H9 (cell line): ENCODE measurements at regions not wholly inside any gene's neighbourhood (a gene's known extent, or its start where the extent isn't known, plus 50 kb on each side); places are given as distances from the start of the nearest gene placed in this dataset.

Source experiments
- DNase-seq: peaks from one replicate; pipeline ENCODE4 v3.0.0-alpha.2; 2017
- H2AFZ ChIP-seq: one replicate; pipeline ENCODE4 v1.6.1; 2013; ENCODE audit warnings: mild to moderate bottlenecking, low read length, control low read depth, moderate library complexity
- H2AK5ac ChIP-seq: 2 replicates; pipeline ENCODE4 v1.6.1; 2013; ENCODE audit warnings: low read length, control low read depth, mixed read lengths; ENCODE audit not compliant: insufficient read length
- H2BK120ac ChIP-seq: one replicate; pipeline ENCODE4 v1.6.1; 2013; ENCODE audit warnings: low read depth, mild to moderate bottlenecking, low read length, control low read depth, inconsistent platforms; ENCODE audit not compliant: poor library complexity, severe bottlenecking
- H2BK12ac ChIP-seq: 2 replicates; pipeline ENCODE4 v1.6.1; 2013; ENCODE audit warnings: low read length, control low read depth, mixed read lengths, low read depth; ENCODE audit not compliant: insufficient read length
- H2BK15ac ChIP-seq: 2 replicates; pipeline ENCODE4 v1.6.1; 2013; ENCODE audit warnings: low read depth, low read length, control low read depth
- H2BK20ac ChIP-seq: one replicate; pipeline ENCODE4 v1.6.1; 2013; ENCODE audit warnings: low read depth, mild to moderate bottlenecking, low read length, control low read depth, inconsistent platforms; ENCODE audit not compliant: poor library complexity, severe bottlenecking
- H2BK5ac ChIP-seq: 2 replicates; pipeline ENCODE4 v1.6.1; 2013; ENCODE audit warnings: low read length, control low read depth, mixed read lengths; ENCODE audit not compliant: insufficient read length
- H3K14ac ChIP-seq: 2 replicates; pipeline ENCODE4 v1.6.1; 2013; ENCODE audit warnings: low read length, control low read depth; ENCODE audit not compliant: insufficient read depth
- H3K18ac ChIP-seq: 2 replicates; pipeline ENCODE4 v1.6.1; 2013; ENCODE audit warnings: low read depth, mild to moderate bottlenecking, mixed read lengths, low read length, control low read depth; ENCODE audit not compliant: insufficient read length
- H3K23ac ChIP-seq: 2 replicates; pipeline ENCODE4 v1.6.1; 2013; ENCODE audit warnings: low read length, control low read depth, mixed read lengths, low read depth; ENCODE audit not compliant: insufficient read length
- H3K23me2 ChIP-seq: 2 replicates; pipeline ENCODE4 v1.6.1; 2013; ENCODE audit warnings: low read depth, mild to moderate bottlenecking, mixed read lengths, low read length, control low read depth; ENCODE audit not compliant: insufficient read length, poor library complexity, severe bottlenecking
- H3K27ac ChIP-seq: 2 replicates; pipeline ENCODE4 v1.5.1; 2013; ENCODE audit warnings: low read length, control low read depth, mixed read lengths, low read depth; ENCODE audit not compliant: insufficient read length
- H3K27me3 ChIP-seq: 2 replicates; pipeline ENCODE4 v1.6.1; 2013; ENCODE audit warnings: low read length, control low read depth, inconsistent platforms; ENCODE audit not compliant: insufficient read depth
- H3K4ac ChIP-seq: 2 replicates; pipeline ENCODE4 v1.6.1; 2013; ENCODE audit warnings: low read depth, mild to moderate bottlenecking, control low read depth, inconsistent platforms, low read length, moderate library complexity
- H3K4me1 ChIP-seq: 2 replicates; pipeline ENCODE4 v1.6.1; 2013; ENCODE audit warnings: low read length, control low read depth, inconsistent platforms; ENCODE audit not compliant: insufficient read depth
- H3K4me2 ChIP-seq: 2 replicates; pipeline ENCODE4 v1.6.1; 2013; ENCODE audit warnings: low read length, control low read depth, mixed read lengths; ENCODE audit not compliant: insufficient read length, insufficient read depth
- H3K56ac ChIP-seq: 2 replicates; pipeline ENCODE4 v1.6.1; 2013; ENCODE audit warnings: low read depth, mild to moderate bottlenecking, mixed read lengths, low read length, control low read depth; ENCODE audit not compliant: insufficient read length
- H3K79me1 ChIP-seq: 2 replicates; pipeline ENCODE4 v1.6.1; 2013; ENCODE audit warnings: low read depth, mild to moderate bottlenecking, moderate library complexity, low read length, control low read depth, inconsistent platforms; ENCODE audit not compliant: insufficient read depth, poor library complexity, severe bottlenecking
- H3K79me2 ChIP-seq: 2 replicates; pipeline ENCODE4 v1.6.1; 2013; ENCODE audit warnings: low read length, control low read depth, inconsistent platforms; ENCODE audit not compliant: insufficient read depth
- H3K9ac ChIP-seq: 2 replicates; pipeline ENCODE4 v1.6.1; 2013; ENCODE audit warnings: low read length, control low read depth, mixed read lengths; ENCODE audit not compliant: insufficient read length; ENCODE audit errors: extremely low read depth
- H3K9me3 ChIP-seq: one replicate; pipeline ENCODE4 v1.6.1; 2013; ENCODE audit warnings: low read depth, low read length, inconsistent platforms; ENCODE audit not compliant: control insufficient read depth
- H3T11ph ChIP-seq: one replicate; pipeline ENCODE4 v1.6.1; 2013; ENCODE audit warnings: mild to moderate bottlenecking, low read length, control low read depth, inconsistent platforms
- H4K20me1 ChIP-seq: one replicate; pipeline ENCODE4 v1.6.1; 2013; ENCODE audit not compliant: control insufficient read depth, insufficient read length, insufficient read depth
- H4K5ac ChIP-seq: 2 replicates; pipeline ENCODE4 v1.6.1; 2013; ENCODE audit warnings: low read depth, mild to moderate bottlenecking, mixed read lengths, low read length, control low read depth; ENCODE audit not compliant: insufficient read length
- H4K8ac ChIP-seq: replicated peaks from 2 replicates; pipeline ENCODE4 v1.6.1; 2013; ENCODE audit warnings: low read length, control low read depth, mixed read lengths, low read depth; ENCODE audit not compliant: insufficient read length
- H4K91ac ChIP-seq: 2 replicates; pipeline ENCODE4 v1.6.1; 2013; ENCODE audit warnings: low read depth, mild to moderate bottlenecking, moderate library complexity, mixed read lengths, low read length, control low read depth; ENCODE audit not compliant: insufficient read length
- H3K27ac Mint-ChIP-seq, 3 experiments: 2 replicates in 2 of 3; 3 replicates in 1 of 3; pipeline ENCODE4 v1.8.0; 2020 to 2021; ENCODE audit warnings: mixed read lengths in 3 of 3, mild to moderate bottlenecking in 1 of 3, moderate library complexity in 1 of 3
- H3K27me3 Mint-ChIP-seq: 2 replicates; pipeline ENCODE4 v1.8.0; 2021; ENCODE audit warnings: low read depth, mild to moderate bottlenecking, moderate library complexity, mixed read lengths
- H3K36me3 Mint-ChIP-seq, 3 experiments: 2 replicates in 2 of 3; 3 replicates in 1 of 3; pipeline ENCODE4 v1.8.0; 2020 to 2021; ENCODE audit warnings: low read depth in 3 of 3, mixed read lengths in 3 of 3; ENCODE audit not compliant: insufficient read depth in 1 of 3
- H3K4me1 Mint-ChIP-seq, 2 experiments: 2 replicates each; pipeline ENCODE4 v1.8.0; 2020; ENCODE audit warnings: mixed read lengths in 2 of 2
- H3K4me3 Mint-ChIP-seq, 2 experiments: 2 replicates in 1 of 2; 3 replicates in 1 of 2; pipeline ENCODE4 v1.8.0; 2020 to 2021; ENCODE audit warnings: mild to moderate bottlenecking in 2 of 2, mixed read lengths in 2 of 2, moderate library complexity in 1 of 2
- H3K9me3 Mint-ChIP-seq, 2 experiments: 2 replicates in 1 of 2; 3 replicates in 1 of 2; pipeline ENCODE4 v1.8.0; 2020; ENCODE audit warnings: mild to moderate bottlenecking in 2 of 2, mixed read lengths in 2 of 2, moderate library complexity in 1 of 2
- CTCF ChIP-seq: fragments of 200-600 bp; sonication (generic); conservative IDR thresholded peaks from 3 replicates; pipeline ENCODE4 v1.8.0; 2021; ENCODE audit warnings: antibody characterized with exemption, mild to moderate bottlenecking
- WGBS: extraction: QIAGEN DNeasy Blood & Tissue Kit; methylation state at CpG from one replicate; pipeline ENCODE4 v1.1.7; 2013; ENCODE audit warnings: missing lambda C conversion rate, low lambda C conversion rate, mixed read lengths; ENCODE audit not compliant: insufficient read length; ENCODE audit errors: extremely low coverage; 5-methylcytosine and 5-hydroxymethylcytosine counted together

- WGBS = no CpG with 5 or more reads among the region's 11 CpGs
- no peak overlapping the region for H2BK120ac ChIP-seq
- H3K23me2 ChIP-seq = no peaks in the 10 kb centered on the region
- no peak overlapping the region for H2AFZ ChIP-seq
- no peak overlapping the region for H4K8ac ChIP-seq
- no peak overlapping the region for H3K23ac ChIP-seq
- no peak overlapping the region for H3K27ac ChIP-seq
- Mint-ChIP-seq H3K9me3 (no peaks in the 10 kb centered on the region), H3K36me3 (no peaks in the 10 kb centered on the region), H3K4me3 (no peak overlapping the region), H3K27ac (peak overlapping the region in 2 of 3 experiments; percentile 40 to 60; a peak in 2 of 7 replicates), H3K4me1 (peaks cover 6 to 23% of the 10 kb centered on the region in 2 experiments), H3K27me3 (no peaks in the 10 kb centered on the region)
- H3K79me2 ChIP-seq = no peaks in the 10 kb centered on the region
- no peak overlapping the region for H4K91ac ChIP-seq
- no peak overlapping the region for H3T11ph ChIP-seq
- no peak overlapping the region for H3K14ac ChIP-seq
- no peak for TF ChIP-seq CTCF
- no peak overlapping the region for H4K5ac ChIP-seq
- H3K56ac ChIP-seq = no peak overlapping the region
- H3K79me1 ChIP-seq = no peaks in the 10 kb centered on the region
- H3K9me3 ChIP-seq = no peaks in the 10 kb centered on the region
- no peak overlapping the region for H2BK20ac ChIP-seq
- H3K4me2 ChIP-seq = no peak overlapping the region
- no peak overlapping the region for H3K9ac ChIP-seq
- no peak overlapping the region for H3K18ac ChIP-seq
- H3K4me1 ChIP-seq = no peaks in the 10 kb centered on the region
- H3K4ac ChIP-seq = no peak overlapping the region
- H2BK12ac ChIP-seq = no peak overlapping the region
- H4K20me1 ChIP-seq = no peaks in the 10 kb centered on the region
- DNase-seq = no peak
- no peak overlapping the region for H2BK15ac ChIP-seq
- H3K27me3 ChIP-seq = no peaks in the 10 kb centered on the region; the same call in 1 of the 2 replicates
- H2AK5ac ChIP-seq = no peak overlapping the region
- no peak overlapping the region for H2BK5ac ChIP-seq
Observed at GRCh38 chr20:6838181-6838826, 70.8 kb downstream of the BMP2 start.
